Right atrium auricular region (tissue), 2 donors: ENCODE measurements at regions not wholly inside any gene's neighbourhood (a gene's known extent, or its start where the extent isn't known, plus 50 kb on each side); places are given as distances from the start of the nearest gene placed in this dataset.

Source experiments
- DNase-seq: peaks from one replicate; pipeline ENCODE4 v3.0.0-alpha.2; 2019; ENCODE audit warnings: low spot score
- H3K27ac ChIP-seq, 2 donors: fragments of 200-600 bp; sonication (generic); 1 replicate in 1 of 2; 2 replicates in 1 of 2; pipeline ENCODE4 v1.5.1; 2016 to 2019
- H3K27me3 ChIP-seq, 2 donors: fragments of 200-600 bp; sonication (generic); one replicate each; pipeline versions ENCODE4 v1.5.1 to v1.6.0; 2017 to 2019
- H3K36me3 ChIP-seq: fragments of 200-600 bp; sonication (generic); one replicate; pipeline ENCODE4 v1.5.1; 2016
- H3K4me1 ChIP-seq, 2 donors: fragments of 200-600 bp; sonication (generic); one replicate each; pipeline versions ENCODE4 v1.5.1 to v1.6.0; 2017 to 2019
- H3K4me3 ChIP-seq, 2 donors: fragments of 200-600 bp; sonication (generic); 1 replicate in 1 of 2; 2 replicates in 1 of 2; pipeline ENCODE4 v1.5.1; 2017 to 2019; ENCODE audit warnings: mild to moderate bottlenecking in 1 of 2, moderate library complexity in 1 of 2
- H3K9me3 ChIP-seq, 2 donors: fragments of 200-600 bp; sonication (generic); one replicate each; pipeline ENCODE4 v1.5.1; 2019
- TF ChIP-seq, protein P1 (sequence below), 2 donors: fragments of 200-600 bp; sonication (generic); IDR thresholded peaks; one replicate each; pipeline ENCODE4 v1.5.1; 2019; ENCODE audit warnings: antibody characterized with exemption in 2 of 2

DNA sequence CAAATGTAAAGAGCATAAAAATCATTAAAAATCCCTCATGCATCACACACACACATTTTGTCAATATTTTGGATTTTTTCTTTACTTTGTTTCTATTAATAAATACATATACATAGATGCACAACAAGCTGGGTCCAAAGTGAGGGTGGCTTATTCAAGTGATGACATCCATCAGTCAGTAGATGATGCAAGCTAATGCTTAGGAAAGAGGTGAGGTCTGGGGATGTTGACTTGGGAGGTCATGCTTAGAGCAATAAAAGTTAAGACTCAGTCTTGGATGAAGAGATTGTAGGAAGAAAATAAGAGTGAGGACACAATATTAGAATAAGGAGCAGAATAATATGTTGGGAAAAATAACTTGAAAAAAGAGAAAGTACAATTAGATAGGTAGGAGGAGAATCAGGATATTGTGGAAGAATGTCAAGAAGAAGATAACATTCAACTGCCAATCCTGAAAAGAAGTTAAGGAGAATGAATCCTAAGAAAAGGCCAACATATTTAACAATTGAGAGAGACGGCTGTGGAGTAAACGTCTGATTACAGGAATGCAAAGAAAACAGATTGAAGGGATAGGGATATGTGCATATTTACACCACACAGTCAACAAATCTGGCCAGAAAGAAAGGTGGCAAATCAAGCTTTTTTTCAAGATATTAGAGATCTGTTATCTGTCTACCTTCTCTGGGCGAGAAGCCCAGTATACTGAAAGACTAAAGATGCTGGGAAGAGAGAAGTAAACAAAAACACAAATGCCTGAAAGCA, 111.0 kb upstream of the TJP1 start:
- Histone ChIP-seq H3K9me3 (no peaks in the 10 kb centered on the region), H3K27me3 (no peaks in the 10 kb centered on the region), H3K27ac (no peak overlapping the region), H3K4me3 (no peak overlapping the region), H3K4me1 (no peaks in the 10 kb centered on the region), H3K36me3 (no peaks in the 10 kb centered on the region)
- TF ChIP-seq, protein P1, sequence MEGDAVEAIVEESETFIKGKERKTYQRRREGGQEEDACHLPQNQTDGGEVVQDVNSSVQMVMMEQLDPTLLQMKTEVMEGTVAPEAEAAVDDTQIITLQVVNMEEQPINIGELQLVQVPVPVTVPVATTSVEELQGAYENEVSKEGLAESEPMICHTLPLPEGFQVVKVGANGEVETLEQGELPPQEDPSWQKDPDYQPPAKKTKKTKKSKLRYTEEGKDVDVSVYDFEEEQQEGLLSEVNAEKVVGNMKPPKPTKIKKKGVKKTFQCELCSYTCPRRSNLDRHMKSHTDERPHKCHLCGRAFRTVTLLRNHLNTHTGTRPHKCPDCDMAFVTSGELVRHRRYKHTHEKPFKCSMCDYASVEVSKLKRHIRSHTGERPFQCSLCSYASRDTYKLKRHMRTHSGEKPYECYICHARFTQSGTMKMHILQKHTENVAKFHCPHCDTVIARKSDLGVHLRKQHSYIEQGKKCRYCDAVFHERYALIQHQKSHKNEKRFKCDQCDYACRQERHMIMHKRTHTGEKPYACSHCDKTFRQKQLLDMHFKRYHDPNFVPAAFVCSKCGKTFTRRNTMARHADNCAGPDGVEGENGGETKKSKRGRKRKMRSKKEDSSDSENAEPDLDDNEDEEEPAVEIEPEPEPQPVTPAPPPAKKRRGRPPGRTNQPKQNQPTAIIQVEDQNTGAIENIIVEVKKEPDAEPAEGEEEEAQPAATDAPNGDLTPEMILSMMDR (IDR thresholded peaks at IDR 0.05), result no peak
- no peak for DNase-seq

DNA sequence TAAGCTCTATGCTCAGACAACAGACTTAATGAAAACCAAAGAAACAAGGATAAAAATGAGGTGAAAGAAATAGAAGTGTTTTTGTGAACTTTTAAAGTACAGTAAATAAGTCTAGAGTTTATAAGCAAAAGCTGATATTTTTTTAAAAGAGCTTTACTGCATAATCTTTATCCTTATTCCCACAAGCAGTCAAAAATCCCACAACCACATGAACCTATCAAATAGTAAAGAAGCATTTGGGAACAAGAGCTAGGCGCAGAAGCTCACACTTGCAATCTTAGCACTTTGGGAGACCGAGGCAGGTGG, 103.8 kb upstream of the TJP1 start:
- Histone ChIP-seq H3K27me3 (no peaks in the 10 kb centered on the region), H3K4me3 (no peak overlapping the region), H3K4me1 (peaks cover 0 to 16% of the 10 kb centered on the region in 2 donors), H3K9me3 (no peaks in the 10 kb centered on the region), H3K27ac (no peak overlapping the region), H3K36me3 (no peaks in the 10 kb centered on the region)
- no peak for DNase-seq
- TF ChIP-seq, protein P1 (IDR thresholded peaks at IDR 0.05), result peak in 1 of 2 donors; percentile 7

DNA sequence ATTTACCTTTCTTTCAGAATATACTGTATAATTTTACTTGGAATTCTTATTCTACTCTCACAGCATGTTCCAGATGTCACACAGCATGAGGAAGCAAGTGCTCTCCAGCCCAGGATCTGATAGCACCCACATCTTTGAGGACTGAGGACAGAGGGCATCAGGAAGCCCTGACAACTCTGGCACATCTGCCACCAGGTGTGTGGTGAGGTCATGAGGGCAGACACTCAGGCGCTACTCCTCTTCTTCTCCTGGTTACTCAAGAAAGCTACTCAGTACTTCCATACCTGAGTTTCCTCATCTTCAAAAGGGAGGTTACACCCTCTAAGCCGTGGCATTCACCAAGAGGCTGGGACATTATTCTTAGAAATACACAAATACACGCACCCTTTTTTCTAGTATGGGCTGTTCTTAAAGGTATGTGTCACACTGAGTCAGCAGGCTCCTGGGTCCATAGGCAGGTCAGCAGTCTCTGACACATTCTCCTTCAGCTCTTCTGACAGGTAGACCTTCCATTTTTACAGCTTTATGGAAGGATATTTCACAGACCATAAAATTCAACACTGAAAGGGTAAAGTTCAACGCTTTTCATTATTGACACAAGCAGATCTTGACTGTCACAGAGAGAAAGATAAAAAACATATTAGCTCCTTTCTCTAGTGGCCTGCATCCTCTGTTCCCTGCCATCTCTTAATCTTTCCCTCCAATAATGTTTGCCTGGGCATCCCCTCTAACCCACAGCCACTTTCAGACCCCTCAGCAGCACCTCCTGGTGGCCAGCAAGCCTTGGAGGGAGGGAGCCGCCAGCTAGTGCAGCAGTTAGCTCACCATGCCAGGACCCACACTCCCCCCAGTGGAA, 103.2 kb upstream of the TJP1 start:
- DNase-seq, result no peak
- H3K4me1 ChIP-seq, result peaks cover 0 to 21% of the 10 kb centered on the region in 2 donors
- H3K27me3 ChIP-seq, result no peaks in the 10 kb centered on the region
- no peaks in the 10 kb centered on the region for H3K36me3 ChIP-seq
- no peak overlapping the region for H3K4me3 ChIP-seq
- peak overlapping the region; percentile 15 to 53 for H3K27ac ChIP-seq
- TF ChIP-seq, protein P1 (IDR thresholded peaks at IDR 0.05), result peak; percentile 74 to 91
- no peaks in the 10 kb centered on the region for H3K9me3 ChIP-seq

DNA sequence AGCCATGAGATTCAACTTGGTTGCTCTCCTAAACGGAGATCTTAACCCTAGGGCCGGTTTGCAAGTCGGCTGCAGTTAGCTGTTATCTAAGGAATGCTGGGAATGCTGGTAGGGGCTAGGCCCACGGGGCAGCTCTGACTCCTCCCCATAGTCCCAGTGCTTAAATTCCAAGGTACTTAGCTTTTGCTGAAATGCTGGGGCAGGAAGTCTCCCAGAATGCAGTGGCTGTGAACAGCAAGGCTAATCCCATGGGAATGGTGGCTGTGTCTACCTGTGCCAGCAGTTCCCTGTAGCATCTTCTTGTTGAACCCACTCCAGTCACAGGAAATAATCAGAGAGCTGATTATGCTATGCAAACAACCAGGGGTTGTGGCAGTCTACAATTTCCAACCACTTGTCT, 102.5 kb upstream of the TJP1 start:
- no peak overlapping the region for H3K4me3 ChIP-seq
- H3K36me3 ChIP-seq, result no peaks in the 10 kb centered on the region
- H3K9me3 ChIP-seq, result no peaks in the 10 kb centered on the region
- peak overlapping the region; percentile 15 to 53 for H3K27ac ChIP-seq
- TF ChIP-seq, protein P1 (IDR thresholded peaks at IDR 0.05), result no peak
- H3K4me1 ChIP-seq, result peaks cover 0 to 24% of the 10 kb centered on the region in 2 donors
- H3K27me3 ChIP-seq, result no peaks in the 10 kb centered on the region
- DNase-seq, result no peak

DNA sequence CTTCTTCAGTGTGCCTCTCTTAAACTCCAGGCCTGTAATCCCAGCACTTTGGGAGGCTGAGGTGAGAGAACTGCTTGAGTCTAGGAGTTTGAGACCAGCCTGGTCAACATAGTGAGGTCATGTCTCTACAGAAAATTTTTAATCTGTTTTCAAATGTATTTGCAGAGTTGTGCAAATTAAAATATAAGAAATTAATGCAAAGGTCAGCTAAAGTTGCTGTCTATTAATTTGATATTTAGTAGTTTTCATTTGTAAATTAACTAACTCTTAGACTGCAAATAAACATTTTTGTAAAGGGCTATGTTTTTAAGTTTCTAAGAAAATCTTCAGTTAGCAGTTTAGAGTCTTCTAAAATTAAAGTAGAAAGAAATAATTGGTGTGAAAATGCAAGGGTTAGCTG, 99.9 kb upstream of the TJP1 start:
- Histone ChIP-seq H3K4me1 (peaks cover 0 to 24% of the 10 kb centered on the region in 2 donors), H3K27me3 (no peaks in the 10 kb centered on the region), H3K36me3 (no peaks in the 10 kb centered on the region), H3K27ac (no peak overlapping the region), H3K4me3 (no peak overlapping the region), H3K9me3 (no peaks in the 10 kb centered on the region)
- TF ChIP-seq, protein P1 (IDR thresholded peaks at IDR 0.05), result no peak
- DNase-seq, result no peak
